Peyer's patch (tissue), 4 donors: ENCODE measurements at regions not wholly inside any gene's neighbourhood (a gene's known extent, or its start where the extent isn't known, plus 50 kb on each side); places are given as distances from the start of the nearest gene placed in this dataset.

Experiments
- POLR2A ChIP-seq, 2 donors: fragments of 450-650 bp; IDR thresholded peaks; one replicate each; pipeline ENCODE4 v1.5.1; 2017; ENCODE audit warnings: antibody characterized with exemption in 2 of 2, mild to moderate bottlenecking in 2 of 2, moderate library complexity in 2 of 2
- TF ChIP-seq, protein P1 (sequence below), 6 experiments: fragments of 450-650 bp in 4 of 6; fragments of 200-600 bp in 2 of 6; sonication (generic) in 1 of 6; IDR thresholded peaks; one replicate each; pipeline ENCODE4 v1.5.1; 2017 to 2019; ENCODE audit warnings: antibody characterized with exemption in 6 of 6, mild to moderate bottlenecking in 3 of 6, moderate library complexity in 1 of 6

DNA sequence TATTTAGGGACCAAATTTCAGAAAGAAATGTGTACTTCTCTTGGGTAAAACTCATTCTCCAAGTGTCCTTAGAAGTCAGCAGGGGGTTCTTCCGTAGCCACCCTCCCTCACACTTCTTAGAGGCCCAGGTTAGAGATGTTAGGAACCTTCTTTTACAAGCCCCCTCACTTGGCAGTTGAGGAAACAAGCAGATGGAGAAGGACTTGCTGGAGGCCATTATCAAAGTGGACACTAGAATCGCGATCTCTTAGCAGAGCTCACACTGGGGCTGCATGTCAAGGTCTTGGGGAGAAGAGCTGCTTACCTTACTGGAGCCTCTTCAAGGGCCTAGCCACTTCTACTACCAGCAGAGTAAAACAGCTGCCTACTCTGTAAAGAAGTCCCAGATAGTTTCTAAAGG, 69.4 kb upstream of the POLG start:
- TF ChIP-seq, protein P1, sequence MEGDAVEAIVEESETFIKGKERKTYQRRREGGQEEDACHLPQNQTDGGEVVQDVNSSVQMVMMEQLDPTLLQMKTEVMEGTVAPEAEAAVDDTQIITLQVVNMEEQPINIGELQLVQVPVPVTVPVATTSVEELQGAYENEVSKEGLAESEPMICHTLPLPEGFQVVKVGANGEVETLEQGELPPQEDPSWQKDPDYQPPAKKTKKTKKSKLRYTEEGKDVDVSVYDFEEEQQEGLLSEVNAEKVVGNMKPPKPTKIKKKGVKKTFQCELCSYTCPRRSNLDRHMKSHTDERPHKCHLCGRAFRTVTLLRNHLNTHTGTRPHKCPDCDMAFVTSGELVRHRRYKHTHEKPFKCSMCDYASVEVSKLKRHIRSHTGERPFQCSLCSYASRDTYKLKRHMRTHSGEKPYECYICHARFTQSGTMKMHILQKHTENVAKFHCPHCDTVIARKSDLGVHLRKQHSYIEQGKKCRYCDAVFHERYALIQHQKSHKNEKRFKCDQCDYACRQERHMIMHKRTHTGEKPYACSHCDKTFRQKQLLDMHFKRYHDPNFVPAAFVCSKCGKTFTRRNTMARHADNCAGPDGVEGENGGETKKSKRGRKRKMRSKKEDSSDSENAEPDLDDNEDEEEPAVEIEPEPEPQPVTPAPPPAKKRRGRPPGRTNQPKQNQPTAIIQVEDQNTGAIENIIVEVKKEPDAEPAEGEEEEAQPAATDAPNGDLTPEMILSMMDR (IDR thresholded peaks at IDR 0.05), result no peak
- no peak for TF ChIP-seq POLR2A (IDR thresholded peaks at IDR 0.05)
